Astrocyte of the spinal cord (primary cell): ENCODE measurements at regions not wholly inside any gene's neighbourhood (a gene's known extent, or its start where the extent isn't known, plus 50 kb on each side); places are given as distances from the start of the nearest gene placed in this dataset.

Experiments
- DNase-seq: peaks from one replicate; pipeline ENCODE4 v3.0.0; 2011; ENCODE audit warnings: low read depth, low spot score
- H3K4me3 ChIP-seq: 2 replicates; pipeline ENCODE4 v1.5.1; 2011; ENCODE audit warnings: low read depth, mild to moderate bottlenecking, low read length, moderate library complexity
- CTCF ChIP-seq: IDR thresholded peaks from 2 replicates; pipeline ENCODE4 v1.5.1; 2012; ENCODE audit warnings: low read depth, mild to moderate bottlenecking, low read length, inconsistent platforms
- in situ Hi-C: cut with HindIII; loops from 2 replicates; pipeline ENCODE4 v1.10.0; 2017; ENCODE audit warnings: low sequenced_read_pairs

- no peak for DNase-seq
- in situ Hi-C loops, result no loop called here
- no peak overlapping the region for H3K4me3 ChIP-seq
- no peak for TF ChIP-seq CTCF
These were observed 1074.1 kb downstream of the BCL11B start for GRCh38 chr14:98197933-98198332.

- in situ Hi-C loops, result no loop called here
- no peak overlapping the region for H3K4me3 ChIP-seq
- no peak for TF ChIP-seq CTCF
- DNase-seq, result no peak
These were observed 1073.6 kb downstream of the BCL11B start for GRCh38 chr14:98198385-98198784.

GRCh38 chr14:98200601-98201000 is 1071.4 kb downstream of the BCL11B start:
- H3K4me3 ChIP-seq, result no peak overlapping the region
- no peak for DNase-seq
- TF ChIP-seq CTCF, result no peak
- in situ Hi-C loops, result no loop called here

- H3K4me3 ChIP-seq, result no peak overlapping the region
- in situ Hi-C loops, result no loop called here
- no peak for DNase-seq
- TF ChIP-seq CTCF, result no peak
These were observed 1068.6 kb downstream of the BCL11B start for GRCh38 chr14:98203421-98203820.

GRCh38 chr14:98204139-98204538 is 1067.9 kb downstream of the BCL11B start:
- DNase-seq, result no peak
- in situ Hi-C loops, result no loop called here
- no peak overlapping the region for H3K4me3 ChIP-seq
- TF ChIP-seq CTCF, result no peak

- in situ Hi-C loops, result no loop called here
- DNase-seq, result no peak
- no peak for TF ChIP-seq CTCF
- H3K4me3 ChIP-seq, result no peak overlapping the region
These were observed 1064.6 kb downstream of the BCL11B start for GRCh38 chr14:98207415-98207814.

- no peak for DNase-seq
- H3K4me3 ChIP-seq, result no peak overlapping the region
- in situ Hi-C loops, result no loop called here
- TF ChIP-seq CTCF, result no peak
These were observed 1063.8 kb downstream of the BCL11B start for GRCh38 chr14:98208211-98208611.
